ENCODE measurements at regions not wholly inside any gene's neighbourhood (a gene's known extent, or its start where the extent isn't known, plus 50 kb on each side); places are given as distances from the start of the nearest gene placed in this dataset.

DNA sequence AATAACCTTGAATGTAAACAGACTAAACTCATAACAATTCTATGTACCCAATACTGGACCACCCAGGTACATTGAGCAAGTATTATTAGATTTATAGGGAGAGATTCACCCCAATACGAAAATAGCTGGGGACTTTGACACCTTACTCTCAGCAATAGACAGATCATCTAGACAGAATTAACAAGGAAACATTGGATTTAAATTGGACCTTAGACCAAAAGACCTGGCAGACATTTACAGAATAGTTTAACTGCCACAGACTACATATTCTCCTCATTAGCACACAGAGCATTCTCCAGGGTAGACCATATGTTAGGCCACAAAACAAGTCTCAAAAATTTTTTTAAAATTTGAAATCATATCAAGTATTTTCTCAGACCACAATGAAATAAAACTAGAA is 397.4 kb downstream of the PIK3R1 start:
- in situ Hi-C loops (cut with HindIII; ENCODE audit: low pct_ligation_motif_present, low sequenced_read_pairs): no loop called here
- no peaks in the 10 kb centered on the region for H3K36me3 ChIP-seq (replicated peaks)
- no peak overlapping the region for H3K27ac ChIP-seq
- no peak for DNase-seq
- TF ChIP-seq, protein P1, sequence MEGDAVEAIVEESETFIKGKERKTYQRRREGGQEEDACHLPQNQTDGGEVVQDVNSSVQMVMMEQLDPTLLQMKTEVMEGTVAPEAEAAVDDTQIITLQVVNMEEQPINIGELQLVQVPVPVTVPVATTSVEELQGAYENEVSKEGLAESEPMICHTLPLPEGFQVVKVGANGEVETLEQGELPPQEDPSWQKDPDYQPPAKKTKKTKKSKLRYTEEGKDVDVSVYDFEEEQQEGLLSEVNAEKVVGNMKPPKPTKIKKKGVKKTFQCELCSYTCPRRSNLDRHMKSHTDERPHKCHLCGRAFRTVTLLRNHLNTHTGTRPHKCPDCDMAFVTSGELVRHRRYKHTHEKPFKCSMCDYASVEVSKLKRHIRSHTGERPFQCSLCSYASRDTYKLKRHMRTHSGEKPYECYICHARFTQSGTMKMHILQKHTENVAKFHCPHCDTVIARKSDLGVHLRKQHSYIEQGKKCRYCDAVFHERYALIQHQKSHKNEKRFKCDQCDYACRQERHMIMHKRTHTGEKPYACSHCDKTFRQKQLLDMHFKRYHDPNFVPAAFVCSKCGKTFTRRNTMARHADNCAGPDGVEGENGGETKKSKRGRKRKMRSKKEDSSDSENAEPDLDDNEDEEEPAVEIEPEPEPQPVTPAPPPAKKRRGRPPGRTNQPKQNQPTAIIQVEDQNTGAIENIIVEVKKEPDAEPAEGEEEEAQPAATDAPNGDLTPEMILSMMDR (IDR thresholded peaks at IDR 0.05; ENCODE audit: low read depth, low read length, missing control alignments): no peak
- no peaks in the 10 kb centered on the region for H3K27me3 ChIP-seq (replicated peaks)
- no peak overlapping the region for H3K4me3 ChIP-seq (ENCODE audit: low read depth, low read length)

DNA sequence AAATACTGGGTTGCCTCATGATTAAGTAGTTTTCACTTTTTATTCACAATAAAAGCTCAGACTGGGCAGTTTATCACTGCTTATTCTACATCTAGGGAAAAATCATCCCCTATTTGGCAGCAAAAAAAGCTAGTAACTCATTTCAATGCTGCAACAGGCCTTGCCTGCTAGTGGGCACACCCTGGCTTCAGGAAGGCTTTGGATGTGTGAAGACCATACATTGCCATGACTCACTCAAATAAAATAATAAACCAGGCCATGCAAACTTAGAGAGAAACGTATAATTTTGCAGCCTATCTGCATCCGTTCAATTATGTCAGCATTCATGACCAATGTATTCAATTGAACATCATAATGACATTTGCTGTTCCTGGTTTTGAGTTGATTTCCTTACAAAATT is 402.9 kb downstream of the PIK3R1 start:
- no peaks in the 10 kb centered on the region for H3K36me3 ChIP-seq (replicated peaks)
- TF ChIP-seq, protein P1 (IDR thresholded peaks at IDR 0.05; ENCODE audit: low read depth, low read length, missing control alignments): no peak
- in situ Hi-C loops (cut with HindIII; ENCODE audit: low pct_ligation_motif_present, low sequenced_read_pairs): no loop called here
- H3K27ac ChIP-seq: no peak overlapping the region
- no peak for DNase-seq
- H3K27me3 ChIP-seq (replicated peaks): no peaks in the 10 kb centered on the region
- no peak overlapping the region for H3K4me3 ChIP-seq (ENCODE audit: low read depth, low read length)

DNA sequence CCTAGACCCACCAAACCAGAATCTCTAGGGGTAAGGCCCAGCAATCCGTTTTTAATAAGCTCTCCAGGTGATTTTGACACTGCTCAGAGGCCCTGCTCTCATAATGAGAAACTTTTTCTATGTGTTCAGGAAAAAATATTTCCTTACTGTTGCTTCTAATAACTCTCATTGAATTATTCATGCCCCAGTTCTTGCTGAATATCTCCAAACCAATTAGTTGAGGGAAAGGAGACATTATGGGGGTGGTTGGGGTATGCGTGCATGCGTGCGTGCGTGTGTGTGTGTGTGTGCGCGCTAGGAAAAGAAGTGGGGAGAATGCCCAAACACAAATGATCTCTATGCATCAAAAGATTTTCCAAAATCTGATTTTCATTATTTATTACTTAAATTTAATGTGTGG is 411.4 kb downstream of the PIK3R1 start:
- DNase-seq: no peak
- H3K4me3 ChIP-seq (ENCODE audit: low read depth, low read length): no peak overlapping the region
- H3K36me3 ChIP-seq (replicated peaks): no peaks in the 10 kb centered on the region
- TF ChIP-seq, protein P1 (IDR thresholded peaks at IDR 0.05; ENCODE audit: low read depth, low read length, missing control alignments): no peak
- H3K27ac ChIP-seq: no peak overlapping the region
- H3K27me3 ChIP-seq (replicated peaks): no peaks in the 10 kb centered on the region
- in situ Hi-C loops (cut with HindIII; ENCODE audit: low pct_ligation_motif_present, low sequenced_read_pairs): no loop called here

DNA sequence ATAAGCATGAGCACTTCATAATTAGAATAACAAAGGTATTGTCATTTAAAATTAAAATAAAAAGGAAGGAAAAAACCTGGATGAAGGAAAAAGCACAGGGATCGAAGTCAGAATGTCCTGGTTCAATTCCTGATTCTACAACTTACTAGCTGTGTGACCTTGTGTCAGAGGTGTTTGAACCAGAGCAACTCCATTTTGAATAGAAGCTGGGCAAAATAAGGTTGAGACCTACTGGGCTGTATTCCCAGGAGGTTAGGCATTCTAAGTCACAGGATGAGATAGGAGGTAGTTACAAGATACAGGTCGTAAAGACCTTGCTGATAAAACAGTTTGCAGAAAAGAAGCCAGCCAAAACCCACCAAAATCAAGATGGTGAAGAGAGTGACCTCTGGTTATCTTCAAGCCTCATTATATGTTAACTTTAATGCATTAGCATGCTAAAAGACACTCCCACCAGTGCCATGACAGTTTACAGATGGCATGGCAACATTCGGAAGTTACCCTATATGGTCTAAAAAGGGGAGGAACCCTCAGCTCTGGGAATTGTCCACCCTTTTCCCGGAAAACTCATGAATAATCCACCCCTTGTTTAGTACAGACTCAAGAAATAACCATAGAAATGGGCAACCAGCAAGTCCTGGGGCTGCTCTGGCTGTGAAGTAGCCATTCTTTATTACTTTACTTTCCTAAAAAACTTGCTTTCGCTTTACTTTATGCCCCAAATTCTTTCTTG is 412.7 kb downstream of the PIK3R1 start:
- H3K4me3 ChIP-seq (ENCODE audit: low read depth, low read length): no peak overlapping the region
- H3K36me3 ChIP-seq (replicated peaks): no peaks in the 10 kb centered on the region
- H3K27me3 ChIP-seq (replicated peaks): no peaks in the 10 kb centered on the region
- in situ Hi-C loops (cut with HindIII; ENCODE audit: low pct_ligation_motif_present, low sequenced_read_pairs): no loop called here
- no peak for DNase-seq
- no peak overlapping the region for H3K27ac ChIP-seq
- TF ChIP-seq, protein P1 (IDR thresholded peaks at IDR 0.05; ENCODE audit: low read depth, low read length, missing control alignments): no peak

DNA sequence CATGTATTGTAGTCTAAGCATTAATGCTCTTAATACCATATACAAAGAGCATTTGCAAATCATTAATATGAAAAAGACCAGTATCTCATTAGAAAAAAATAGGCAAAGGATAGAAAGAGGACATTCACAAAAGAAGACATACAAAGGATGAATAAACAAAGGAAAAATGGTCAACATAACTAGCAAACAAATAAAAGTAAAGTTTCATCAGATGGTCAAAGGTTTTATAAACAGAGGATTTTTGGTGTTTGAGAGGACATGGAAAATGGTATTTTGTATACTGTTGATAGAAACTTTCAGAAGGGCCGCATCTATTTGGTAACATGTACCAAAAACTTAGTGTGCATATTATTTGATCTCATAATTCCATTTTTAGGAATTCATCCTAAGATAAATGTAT is 414.8 kb downstream of the PIK3R1 start:
- no peak for DNase-seq
- in situ Hi-C loops (cut with HindIII; ENCODE audit: low pct_ligation_motif_present, low sequenced_read_pairs): no loop called here
- no peaks in the 10 kb centered on the region for H3K27me3 ChIP-seq (replicated peaks)
- H3K27ac ChIP-seq: no peak overlapping the region
- TF ChIP-seq, protein P1 (IDR thresholded peaks at IDR 0.05; ENCODE audit: low read depth, low read length, missing control alignments): no peak
- H3K36me3 ChIP-seq (replicated peaks): no peaks in the 10 kb centered on the region
- H3K4me3 ChIP-seq (ENCODE audit: low read depth, low read length): no peak overlapping the region

DNA sequence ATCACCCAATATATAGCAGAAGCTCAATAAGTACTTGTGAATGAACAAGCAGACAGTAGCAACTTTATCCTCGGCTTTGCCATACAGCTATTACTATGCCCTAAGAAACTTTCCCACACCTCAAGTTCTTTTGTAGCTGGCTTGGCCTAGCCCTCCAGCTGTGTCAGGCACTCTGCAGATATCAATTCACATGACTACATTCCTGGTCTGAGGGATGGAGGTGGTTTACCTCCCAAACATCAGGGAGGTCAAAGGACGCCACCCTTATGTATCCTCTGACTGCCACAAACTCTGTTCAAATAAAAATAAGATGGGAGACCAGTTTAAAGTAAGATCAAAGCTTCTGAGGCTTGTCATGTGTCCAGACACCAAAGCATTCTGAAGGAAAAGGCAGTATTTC is 416.3 kb downstream of the PIK3R1 start:
- Histone ChIP-seq H3K4me3 (ENCODE audit: low read depth, low read length) (no peak overlapping the region), H3K27me3 (replicated peaks) (no peaks in the 10 kb centered on the region), H3K36me3 (replicated peaks) (no peaks in the 10 kb centered on the region), H3K27ac (no peak overlapping the region)
- in situ Hi-C loops (cut with HindIII; ENCODE audit: low pct_ligation_motif_present, low sequenced_read_pairs): no loop called here
- TF ChIP-seq, protein P1 (IDR thresholded peaks at IDR 0.05; ENCODE audit: low read depth, low read length, missing control alignments): no peak
- no peak for DNase-seq
